GM23338 (cell line): ENCODE measurements at regions not wholly inside any gene's neighbourhood (a gene's known extent, or its start where the extent isn't known, plus 50 kb on each side); places are given as distances from the start of the nearest gene placed in this dataset.

Experiments used
- ATAC-seq: fragments of 200-7000 bp; cut with Tn5 transposase; 3 replicates; pipeline ENCODE4 v1.9.1; 2020
- DNase-seq: peaks from one replicate; pipeline ENCODE4 v3.0.0-alpha.2; 2015; ENCODE audit warnings: low spot score
- H2AFZ ChIP-seq: fragments of 200-600 bp; sonication (generic); 2 replicates; pipeline ENCODE4 v1.8.0; 2016; ENCODE audit warnings: antibody characterized with exemption, mild to moderate bottlenecking, moderate library complexity
- H3F3A ChIP-seq: fragments of 200-600 bp; sonication (generic); replicated peaks from 2 replicates; pipeline ENCODE4 v1.8.0; 2017; ENCODE audit warnings: antibody characterized with exemption, mixed run types, low read depth
- H3K27ac ChIP-seq: fragments of 200-600 bp; sonication (generic); 2 replicates; pipeline ENCODE4 v1.6.1; 2016; ENCODE audit warnings: low read depth
- H3K27me3 ChIP-seq: fragments of 200-600 bp; sonication (generic); 2 replicates; pipeline ENCODE4 v1.8.0; 2016; ENCODE audit warnings: mild to moderate bottlenecking, mixed run types, moderate library complexity; ENCODE audit not compliant: insufficient read depth
- H3K36me3 ChIP-seq: fragments of 200-600 bp; sonication (generic); 2 replicates; pipeline ENCODE4 v1.8.0; 2016; ENCODE audit warnings: mild to moderate bottlenecking; ENCODE audit not compliant: insufficient read depth
- H3K4me1 ChIP-seq: fragments of 200-600 bp; sonication (generic); 2 replicates; pipeline ENCODE4 v1.8.0; 2016; ENCODE audit warnings: mild to moderate bottlenecking, moderate library complexity; ENCODE audit not compliant: insufficient read depth
- H3K4me2 ChIP-seq: fragments of 200-600 bp; sonication (generic); 2 replicates; pipeline ENCODE4 v1.7.1; 2017; ENCODE audit warnings: mixed run types
- H3K4me3 ChIP-seq: fragments of 200-600 bp; sonication (generic); 2 replicates; pipeline ENCODE4 v1.6.1; 2016; ENCODE audit warnings: mixed run types
- H3K79me2 ChIP-seq: fragments of 200-600 bp; sonication (generic); replicated peaks from 2 replicates; pipeline ENCODE4 v1.8.0; 2017; ENCODE audit warnings: mild to moderate bottlenecking; ENCODE audit not compliant: insufficient read depth
- H3K9me2 ChIP-seq: fragments of 200-600 bp; sonication (generic); 2 replicates; pipeline ENCODE4 v1.8.0; 2017; ENCODE audit not compliant: insufficient read depth
- H4K20me1 ChIP-seq: fragments of 200-600 bp; sonication (generic); replicated peaks from 2 replicates; pipeline ENCODE4 v1.8.0; 2017; ENCODE audit warnings: mild to moderate bottlenecking; ENCODE audit not compliant: insufficient read depth
- H3K27ac Mint-ChIP-seq: 2 replicates; pipeline ENCODE4 v1.8.0; 2020; ENCODE audit warnings: inconsistent platforms, mild to moderate bottlenecking, moderate library complexity, mixed read lengths
- H3K27me3 Mint-ChIP-seq: 3 replicates; pipeline ENCODE4 v1.8.0; 2022; ENCODE audit warnings: low read depth, mild to moderate bottlenecking, moderate library complexity, mixed read lengths, inconsistent platforms; ENCODE audit not compliant: insufficient read depth, poor library complexity
- H3K36me3 Mint-ChIP-seq: 3 replicates; pipeline ENCODE4 v1.8.0; 2021; ENCODE audit warnings: low read depth, mild to moderate bottlenecking, inconsistent platforms, moderate library complexity, mixed read lengths
- H3K4me1 Mint-ChIP-seq: 3 replicates; pipeline ENCODE4 v1.8.0; 2020; ENCODE audit warnings: mild to moderate bottlenecking, inconsistent platforms, mixed read lengths
- H3K4me3 Mint-ChIP-seq: 3 replicates; pipeline ENCODE4 v1.8.0; 2021; ENCODE audit warnings: moderate library complexity, mild to moderate bottlenecking, inconsistent platforms, mixed read lengths
- H3K9me3 Mint-ChIP-seq: 3 replicates; pipeline ENCODE4 v1.8.0; 2020; ENCODE audit warnings: moderate library complexity, mild to moderate bottlenecking, inconsistent platforms, mixed read lengths
- CREB1 ChIP-seq: fragments of 250-450 bp; sonication (Bioruptor Pico); IDR thresholded peaks from 2 replicates; pipeline ENCODE4 v1.5.0; 2020; ENCODE audit warnings: low read depth, mild to moderate bottlenecking, moderate library complexity
- EZH2 ChIP-seq: fragments of 200-600 bp; sonication (generic); IDR thresholded peaks from one replicate; pipeline ENCODE4 v1.8.0; 2017; ENCODE audit warnings: antibody characterized with exemption, mild to moderate bottlenecking, low read depth; ENCODE audit not compliant: unreplicated experiment
- NANOG ChIP-seq: IDR thresholded peaks from 2 replicates; pipeline ENCODE4 v1.6.1; 2016; ENCODE audit warnings: antibody characterized with exemption, borderline replicate concordance
- POLR2AphosphoS5 ChIP-seq: IDR thresholded peaks from 2 replicates; pipeline ENCODE4 v1.6.1; 2016; ENCODE audit warnings: antibody characterized with exemption, low read depth
- REST ChIP-seq: IDR thresholded peaks from one replicate; pipeline ENCODE4 v1.6.1; 2018; ENCODE audit warnings: antibody characterized with exemption; ENCODE audit not compliant: unreplicated experiment
- ZNF114 ChIP-seq: fragments of 250-450 bp; sonication (Bioruptor Pico); IDR thresholded peaks from 2 replicates; pipeline ENCODE4 v1.5.0; 2020; ENCODE audit warnings: mild to moderate bottlenecking, moderate library complexity

- no peaks in the 10 kb centered on the region for H4K20me1 ChIP-seq
- no peak overlapping the region for H2AFZ ChIP-seq
- H3K4me3 Mint-ChIP-seq, result no peak overlapping the region
- ATAC-seq, result no peak
- no peak overlapping the region for H3K27ac ChIP-seq
- peaks cover 4% of the 10 kb centered on the region for H3K27me3 Mint-ChIP-seq
- no peak overlapping the region for H3K4me3 ChIP-seq
- H3K27me3 ChIP-seq, result no peaks in the 10 kb centered on the region
- no peaks in the 10 kb centered on the region for H3K9me2 ChIP-seq
- H3K4me1 ChIP-seq, result no peaks in the 10 kb centered on the region
- no peaks in the 10 kb centered on the region for H3K4me1 Mint-ChIP-seq
- H3K4me2 ChIP-seq, result no peak overlapping the region
- H3K36me3 ChIP-seq, result no peaks in the 10 kb centered on the region
- DNase-seq, result no peak
- H3K9me3 Mint-ChIP-seq, result peaks cover 4% of the 10 kb centered on the region; the same call in 2 of the 3 replicates
- H3K36me3 Mint-ChIP-seq, result peaks cover 3% of the 10 kb centered on the region; the same call in 1 of the 3 replicates
- H3K79me2 ChIP-seq, result no peaks in the 10 kb centered on the region
- TF ChIP-seq REST (no peak), CREB1 (CRISPR knock-in tag) (no peak)
- H3K27ac Mint-ChIP-seq, result no peak overlapping the region
- no peaks in the 10 kb centered on the region for H3F3A ChIP-seq
These were observed 204.6 kb downstream of the NUFIP1 start for GRCh38 chr13:44784708-44785080.

GRCh38 chr13:44783994-44784707, 205.1 kb downstream of the NUFIP1 start:
- Histone ChIP-seq H3K4me1 (no peaks in the 10 kb centered on the region), H3K79me2 (no peaks in the 10 kb centered on the region), H3K27me3 (no peaks in the 10 kb centered on the region), H3K27ac (no peak overlapping the region), H3K4me3 (no peak overlapping the region), H2AFZ (no peak overlapping the region), H4K20me1 (no peaks in the 10 kb centered on the region), H3F3A (no peaks in the 10 kb centered on the region), H3K36me3 (no peaks in the 10 kb centered on the region), H3K9me2 (no peaks in the 10 kb centered on the region), H3K4me2 (no peak overlapping the region)
- ATAC-seq, result no peak
- Mint-ChIP-seq H3K36me3 (peaks cover under 1% of the 10 kb centered on the region; the same call in 1 of the 3 replicates), H3K4me3 (no peak overlapping the region), H3K9me3 (peaks cover under 1% of the 10 kb centered on the region; the same call in 1 of the 3 replicates), H3K4me1 (no peaks in the 10 kb centered on the region), H3K27ac (no peak overlapping the region), H3K27me3 (peaks cover 4% of the 10 kb centered on the region)
- no peak for TF ChIP-seq POLR2AphosphoS5
- DNase-seq, result no peak

GRCh38 chr13:44780591-44781280, 204.6 kb upstream of the TSC22D1 start:
- Mint-ChIP-seq H3K27ac (no peak overlapping the region), H3K36me3 (no peaks in the 10 kb centered on the region), H3K4me3 (no peak overlapping the region), H3K9me3 (no peaks in the 10 kb centered on the region), H3K27me3 (peaks cover 4% of the 10 kb centered on the region), H3K4me1 (no peaks in the 10 kb centered on the region)
- H3F3A ChIP-seq, result no peaks in the 10 kb centered on the region
- H4K20me1 ChIP-seq, result no peaks in the 10 kb centered on the region
- no peak overlapping the region for H2AFZ ChIP-seq
- H3K9me2 ChIP-seq, result no peaks in the 10 kb centered on the region
- no peaks in the 10 kb centered on the region for H3K4me1 ChIP-seq
- H3K4me3 ChIP-seq, result no peak overlapping the region
- DNase-seq, result no peak
- no peaks in the 10 kb centered on the region for H3K27me3 ChIP-seq
- ATAC-seq, result no peak
- TF ChIP-seq POLR2AphosphoS5 (no peak), ZNF114 (CRISPR knock-in tag) (no peak), NANOG (no peak), EZH2 (no peak)
- no peaks in the 10 kb centered on the region for H3K79me2 ChIP-seq
- no peak overlapping the region for H3K27ac ChIP-seq
- no peaks in the 10 kb centered on the region for H3K36me3 ChIP-seq
- H3K4me2 ChIP-seq, result no peak overlapping the region
